DLD1 (cell line): ENCODE measurements at regions not wholly inside any gene's neighbourhood (a gene's known extent, or its start where the extent isn't known, plus 50 kb on each side); places are given as distances from the start of the nearest gene placed in this dataset.
"Not testable (repeated sequence)": the region's sequence is repeated elsewhere in the genome, so short reads cannot be mapped to it uniquely, and the experiment has no call there.

Source experiments
- in situ Hi-C: cut with HindIII; loops from 2 replicates; pipeline ENCODE4 v1.10.0; 2017; ENCODE audit warnings: low sequenced_read_pairs

GRCh38 chr14:21802441-21802840, 128.8 kb upstream of the OR4E1 start:
- in situ Hi-C loops, result loop anchor here (5.0 kb wide), 1 partner anchor 35 kb away; no protein-coding TSS in a partner anchor

DNA sequence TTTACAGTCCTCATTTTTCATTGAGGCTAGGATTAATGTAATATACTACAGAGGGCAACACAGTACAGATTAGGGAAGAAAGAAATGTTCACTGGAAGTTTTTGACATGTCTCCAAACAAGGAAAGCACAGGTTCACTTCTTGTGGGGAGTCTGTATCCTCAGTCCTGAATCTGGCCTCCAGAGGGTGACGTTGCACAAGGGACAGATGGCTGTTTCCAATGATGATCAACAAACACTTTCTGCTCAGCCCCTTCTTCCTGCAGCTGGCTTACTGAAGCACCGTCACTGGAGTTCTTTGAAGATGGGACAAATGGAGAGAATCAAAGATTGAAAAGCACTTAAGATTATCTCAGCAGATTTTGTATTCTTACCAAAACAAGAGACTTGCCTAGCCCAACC, 123.3 kb upstream of the OR4E1 start:
- in situ Hi-C loops, result no loop called here

DNA sequence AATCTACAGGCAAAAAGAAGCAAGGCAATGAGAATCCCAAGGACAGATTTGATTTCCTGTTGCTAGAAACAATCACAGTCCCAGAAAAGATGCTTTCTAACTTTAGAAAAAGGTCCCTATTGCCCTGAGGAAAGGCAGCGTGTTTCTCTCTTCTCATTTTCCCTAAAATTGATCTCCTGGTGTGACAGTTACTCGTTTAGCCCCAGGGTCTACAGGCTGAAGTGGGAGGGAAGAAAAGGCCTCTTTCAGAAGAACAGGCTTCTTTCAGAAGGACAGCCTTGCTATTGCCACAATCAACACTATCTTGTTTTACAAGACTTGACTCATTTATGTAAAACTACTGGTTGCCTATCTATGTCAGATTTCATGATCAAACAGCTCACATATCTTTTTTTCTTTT, 121.8 kb upstream of the OR4E1 start:
- in situ Hi-C loops, result no loop called here

GRCh38 chr14:21791749-21792148, 118.1 kb upstream of the OR4E1 start:
- in situ Hi-C loops, result no loop called here

- in situ Hi-C loops, result not testable (repeated sequence)
Measured at GRCh38 chr14:21788687-21789086, 115.1 kb upstream of the OR4E1 start.

- in situ Hi-C loops, result not testable (repeated sequence)
Measured at GRCh38 chr14:21787242-21787641, 113.6 kb upstream of the OR4E1 start.

DNA sequence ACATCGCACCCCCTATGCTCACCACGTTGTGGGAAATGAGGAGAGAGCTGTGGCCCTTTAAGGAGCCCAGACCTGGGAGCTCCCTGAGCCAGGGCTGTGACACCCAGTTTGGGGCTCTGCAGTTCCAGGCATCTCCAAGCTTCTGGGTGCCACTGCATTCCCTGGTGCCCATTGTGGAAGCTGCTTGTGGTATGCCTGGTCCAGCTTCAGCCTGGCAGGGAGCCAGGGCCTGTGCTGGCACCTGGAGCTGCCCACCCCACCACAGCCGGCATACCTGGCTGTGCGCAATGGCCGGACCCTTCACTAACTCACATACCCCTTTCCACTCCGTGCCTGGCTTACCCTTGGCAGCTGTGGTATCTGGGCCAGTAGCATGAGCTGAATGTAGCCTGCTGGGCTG, 107.9 kb upstream of the OR4E1 start:
- in situ Hi-C loops, result no loop called here

DNA sequence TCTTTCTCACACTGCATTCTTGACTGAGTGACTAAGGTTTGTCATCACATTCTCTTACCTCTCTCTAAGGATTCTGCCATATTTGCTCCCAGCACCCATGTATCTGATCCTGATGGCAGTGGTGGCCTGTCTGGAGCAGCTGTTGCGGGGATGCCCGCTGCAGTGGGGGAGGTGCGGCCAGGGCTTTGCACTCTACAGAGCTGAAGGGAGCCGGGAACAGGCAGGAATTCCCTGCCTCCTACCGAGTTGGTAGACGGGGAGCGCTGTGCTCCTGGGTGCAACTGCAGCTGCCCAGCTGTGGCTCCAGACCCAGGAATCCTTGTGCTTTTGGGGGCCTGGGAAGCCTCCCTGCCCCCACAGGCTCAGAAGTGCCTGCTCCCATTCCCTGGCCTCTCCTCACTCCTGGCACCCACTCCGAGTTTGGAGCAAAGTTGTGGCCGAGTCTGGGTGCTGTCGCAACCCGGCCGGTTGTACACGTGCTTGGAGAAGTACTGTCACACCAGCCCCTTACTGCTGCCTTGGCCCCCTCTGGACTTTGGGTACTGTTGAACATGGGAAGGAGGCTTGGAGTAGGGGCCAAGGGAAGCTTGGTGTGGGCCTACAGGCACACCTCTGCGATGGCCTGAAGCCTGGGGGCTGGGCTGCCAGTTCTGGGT, 106.9 kb upstream of the OR4E1 start:
- in situ Hi-C loops, result no loop called here

DNA sequence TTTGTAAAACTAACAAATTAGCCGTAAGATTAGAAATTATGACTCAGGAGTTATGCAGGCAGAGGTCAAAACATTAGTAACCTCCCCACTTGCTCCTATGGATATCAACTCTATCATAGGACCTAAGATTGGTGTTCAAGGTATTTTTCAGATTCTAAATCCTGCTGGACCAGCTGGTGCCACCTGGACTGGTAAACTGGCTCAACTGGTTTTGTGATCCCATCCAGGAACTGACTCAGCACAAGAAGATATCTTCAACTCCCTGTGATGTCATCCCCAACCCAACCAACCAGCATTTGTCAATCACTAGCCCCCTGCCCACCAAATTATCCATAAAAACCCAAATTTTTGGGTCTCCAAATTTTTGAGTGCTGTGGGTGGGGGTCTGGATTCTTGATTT, 98.1 kb upstream of the OR4E1 start:
- in situ Hi-C loops, result no loop called here

DNA sequence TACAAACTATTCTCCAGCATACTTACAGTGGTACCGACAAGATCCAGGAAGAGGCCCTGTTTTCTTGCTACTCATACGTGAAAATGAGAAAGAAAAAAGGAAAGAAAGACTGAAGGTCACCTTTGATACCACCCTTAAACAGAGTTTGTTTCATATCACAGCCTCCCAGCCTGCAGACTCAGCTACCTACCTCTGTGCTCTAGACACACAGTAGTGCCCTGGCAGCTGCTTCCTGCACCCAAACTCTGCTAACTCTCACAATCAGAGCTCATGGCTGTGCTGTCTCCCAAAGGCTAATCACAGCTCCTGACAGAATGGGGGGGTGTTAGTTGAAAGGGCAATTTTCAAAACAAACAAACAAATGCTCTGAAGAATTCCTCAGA, 95.2 kb upstream of the OR4E1 start:
- in situ Hi-C loops, result no loop called here

GRCh38 chr14:21768116-21768874, 94.7 kb upstream of the OR4E1 start:
- in situ Hi-C loops, result no loop called here

- in situ Hi-C loops, result not testable (repeated sequence)
Measured at GRCh38 chr14:21760360-21760759, 86.7 kb upstream of the OR4E1 start.

DNA sequence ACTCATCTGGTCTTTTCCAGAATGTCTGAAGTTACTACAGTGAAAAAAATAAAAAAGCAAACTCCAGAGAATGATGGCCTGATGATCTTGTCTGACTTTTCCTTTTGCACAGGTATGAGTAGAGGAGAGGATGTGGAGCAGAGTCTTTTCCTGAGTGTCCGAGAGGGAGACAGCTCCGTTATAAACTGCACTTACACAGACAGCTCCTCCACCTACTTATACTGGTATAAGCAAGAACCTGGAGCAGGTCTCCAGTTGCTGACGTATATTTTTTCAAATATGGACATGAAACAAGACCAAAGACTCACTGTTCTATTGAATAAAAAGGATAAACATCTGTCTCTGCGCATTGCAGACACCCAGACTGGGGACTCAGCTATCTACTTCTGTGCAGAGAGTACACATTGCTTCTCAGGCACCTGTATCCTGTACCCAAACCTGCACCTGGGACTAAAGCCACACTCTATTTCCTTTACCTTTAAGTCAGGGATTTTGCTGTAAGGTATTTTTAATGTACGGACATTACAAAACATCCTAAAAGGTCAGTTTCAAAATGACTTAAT, 75.8 kb upstream of the OR4E1 start:
- in situ Hi-C loops, result no loop called here

- in situ Hi-C loops, result no loop called here
Measured at GRCh38 chr14:21748869-21749303, 75.3 kb upstream of the OR4E1 start.

DNA sequence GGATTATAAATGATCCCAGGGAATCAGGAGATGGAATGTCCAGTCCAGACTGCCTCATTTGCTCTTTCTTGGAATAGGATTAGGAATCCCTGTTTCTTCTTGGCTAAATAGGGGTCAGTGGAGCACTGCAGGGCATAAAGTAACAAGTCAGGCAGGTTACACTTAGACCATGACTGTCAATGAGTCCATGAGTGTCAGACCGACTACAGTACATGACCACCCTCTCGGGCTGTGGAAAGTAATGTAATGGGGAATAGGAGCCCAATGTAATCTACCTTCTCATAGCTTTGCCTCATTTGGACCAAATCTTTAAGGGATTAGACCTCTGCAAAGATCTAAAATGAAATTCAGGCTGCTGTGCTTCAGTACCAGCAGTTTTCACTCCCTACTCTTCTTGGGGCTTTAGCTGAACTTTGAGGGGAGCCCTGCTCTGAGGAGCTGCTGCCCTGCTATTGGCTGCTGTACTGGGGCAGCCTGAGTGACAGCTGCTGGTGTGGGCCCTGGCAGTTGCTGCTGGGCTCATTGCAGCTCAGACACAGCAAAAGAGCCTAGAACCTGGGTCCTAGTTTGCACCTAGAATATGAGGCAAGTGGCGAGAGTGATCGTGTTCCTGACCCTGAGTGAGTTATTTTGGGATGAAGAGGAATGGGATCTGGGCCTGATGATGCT, 62.2 kb upstream of the OR4E1 start:
- in situ Hi-C loops, result no loop called here

DNA sequence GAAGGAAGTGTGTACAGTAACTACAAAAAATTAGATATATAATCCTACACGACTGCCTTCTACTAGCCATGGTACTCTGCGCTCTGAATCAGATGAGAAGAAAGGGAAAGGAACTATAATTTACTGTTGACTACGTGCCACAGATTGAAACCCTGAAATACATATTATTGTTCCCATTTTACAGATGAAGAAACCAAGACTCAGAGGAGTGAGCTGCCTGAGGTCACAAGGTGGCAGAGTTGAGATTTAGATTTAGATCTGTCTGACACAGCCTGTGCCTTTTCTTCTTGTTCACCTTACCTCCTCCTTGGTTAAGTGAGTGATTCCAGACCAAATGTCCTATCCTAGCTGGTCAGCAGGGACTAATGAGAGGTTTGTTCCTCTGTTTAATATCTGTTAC, 61.6 kb upstream of the OR4E1 start:
- in situ Hi-C loops, result no loop called here

DNA sequence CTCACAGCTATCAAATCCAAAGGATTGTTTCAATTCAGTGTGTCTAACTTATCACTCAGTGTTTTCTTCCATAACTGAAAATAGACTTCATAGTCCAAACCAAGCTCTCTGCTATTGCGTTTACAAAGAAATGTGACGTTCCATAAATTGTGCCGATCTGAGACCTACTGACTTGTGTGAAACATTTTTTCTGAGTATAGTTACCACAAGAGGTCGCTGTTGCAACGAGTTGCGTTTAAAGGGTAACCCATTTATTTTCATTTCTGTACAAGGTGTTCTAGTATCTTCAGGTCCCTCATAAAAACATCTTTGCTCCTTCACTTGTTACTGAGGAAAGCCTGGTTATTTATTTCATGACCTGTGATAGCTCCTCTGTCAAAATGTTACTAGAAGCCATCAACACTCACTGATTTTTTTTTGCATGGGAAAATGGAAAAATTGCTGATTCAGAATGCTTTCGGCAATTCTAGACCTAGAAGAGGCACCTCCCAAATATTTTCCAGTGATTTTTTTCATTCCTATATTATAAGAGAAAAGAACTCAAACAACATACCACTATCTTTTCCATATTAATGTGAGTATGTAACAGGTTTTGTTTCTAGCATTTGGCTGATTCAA, 60.9 kb upstream of the OR4E1 start:
- in situ Hi-C loops, result no loop called here

DNA sequence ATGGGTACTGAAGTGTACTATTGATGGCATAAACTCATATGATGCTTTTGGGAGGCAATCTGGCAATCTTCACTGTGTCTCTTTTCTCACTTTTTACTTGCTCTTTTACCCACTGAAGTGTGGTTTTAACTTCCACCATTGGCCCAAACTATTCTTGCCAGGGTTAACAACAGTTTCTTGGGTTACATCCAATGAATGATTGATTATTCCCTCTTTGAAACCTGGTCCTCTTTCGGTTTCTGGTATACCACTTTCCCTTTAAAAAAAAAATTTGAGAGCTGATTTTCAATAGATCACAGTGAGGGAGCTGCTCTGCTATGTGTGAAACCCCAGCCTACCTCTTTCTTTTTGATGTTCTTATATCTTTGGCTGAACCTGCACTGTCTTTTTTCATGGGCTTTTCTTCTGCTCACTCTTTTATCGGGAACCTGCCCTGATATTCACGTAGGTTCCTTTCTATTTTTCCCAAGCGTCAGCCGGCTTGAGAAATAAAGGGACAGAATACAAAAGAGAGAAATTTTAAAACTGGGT, 56.1 kb upstream of the OR4E1 start:
- in situ Hi-C loops, result no loop called here

- in situ Hi-C loops, result no loop called here
Measured at GRCh38 chr14:21725250-21725649, 51.6 kb upstream of the OR4E1 start.

GRCh38 chr14:21724090-21724973, 50.7 kb upstream of the OR4E1 start:
- in situ Hi-C loops, result no loop called here
